HG02943 (cell line): ENCODE measurements at regions not wholly inside any gene's neighbourhood (a gene's known extent, or its start where the extent isn't known, plus 50 kb on each side); places are given as distances from the start of the nearest gene placed in this dataset.

Source experiments
- ATAC-seq: cut with Tn5 transposase; IDR thresholded peaks from one replicate; pipeline ENCODE4 v1.9.1; 2021; ENCODE audit warnings: mild to moderate bottlenecking, low read depth, moderate library complexity; ENCODE audit not compliant: unreplicated experiment

- no peak for ATAC-seq
Measured at GRCh38 chr9:89787595-89787994, 182.8 kb downstream of the GADD45G start.

DNA sequence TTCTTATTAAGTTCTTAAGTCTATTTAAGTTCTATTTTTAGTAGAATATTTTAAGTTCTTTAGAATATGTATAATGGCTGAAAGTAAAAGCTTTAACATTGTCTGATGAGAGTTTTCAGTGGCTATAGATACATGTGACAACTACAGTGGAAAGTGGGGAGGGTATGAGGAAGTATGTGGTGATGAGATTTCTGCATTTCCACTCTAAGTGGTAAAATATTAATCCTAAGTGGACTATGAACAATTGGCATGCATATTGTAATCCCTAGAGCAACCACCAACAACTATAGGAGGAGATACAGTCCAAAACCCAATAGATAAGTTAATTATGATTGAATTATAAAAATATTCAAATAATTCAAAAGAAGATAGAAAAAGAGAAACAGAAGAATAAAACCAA, 183.6 kb downstream of the GADD45G start:
- no peak for ATAC-seq

DNA sequence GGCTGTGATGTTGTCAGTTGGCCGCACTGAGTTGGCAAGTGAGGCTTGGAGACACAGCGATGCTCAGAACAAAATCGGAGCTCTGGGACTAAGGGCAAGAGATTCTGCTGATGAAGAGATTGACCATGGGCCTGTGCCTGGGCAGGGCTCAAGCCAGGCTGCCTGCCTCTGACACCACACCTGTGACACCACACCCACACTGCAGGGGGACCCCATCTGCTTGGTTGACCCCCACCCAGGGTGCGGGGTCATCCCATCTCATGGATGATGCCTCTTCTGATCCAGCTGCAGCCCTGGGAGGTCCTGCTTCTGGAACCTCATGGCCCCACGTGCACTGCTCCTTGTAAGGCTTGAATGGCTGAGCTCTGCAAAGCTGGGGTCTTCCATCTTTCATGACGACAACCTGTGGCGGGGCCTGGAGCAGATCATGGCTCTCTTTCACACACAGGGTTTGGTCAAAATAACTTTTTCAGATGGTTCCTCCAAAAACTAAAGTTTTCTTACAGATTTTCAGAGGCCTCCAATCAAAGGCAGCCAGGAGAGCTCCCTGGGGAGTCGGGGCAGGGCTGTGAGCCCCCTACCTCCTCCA, 185.2 kb downstream of the GADD45G start:
- no peak for ATAC-seq

GRCh38 chr9:89790542-89791109, 185.8 kb downstream of the GADD45G start:
- no peak for ATAC-seq

DNA sequence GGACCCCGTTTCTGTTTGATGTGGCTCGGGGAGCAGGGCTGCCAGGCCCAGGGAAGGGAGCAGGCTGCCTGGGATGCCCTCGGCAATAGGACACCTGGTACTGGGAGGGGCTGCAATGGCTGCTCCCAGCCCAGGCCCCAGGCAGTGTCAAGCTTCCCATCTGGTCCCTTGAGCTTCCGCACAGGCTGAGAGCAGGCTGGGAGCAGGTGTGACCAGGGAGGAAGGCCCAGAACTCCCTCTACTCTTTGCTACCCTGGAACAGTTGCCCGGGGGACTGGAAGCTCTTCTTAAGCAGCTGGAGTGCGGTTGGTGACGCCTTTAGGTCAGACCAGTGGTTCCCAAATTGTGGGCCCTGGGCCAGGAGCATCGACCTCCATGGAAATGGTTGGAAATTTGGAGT, 186.9 kb downstream of the GADD45G start:
- no peak for ATAC-seq

DNA sequence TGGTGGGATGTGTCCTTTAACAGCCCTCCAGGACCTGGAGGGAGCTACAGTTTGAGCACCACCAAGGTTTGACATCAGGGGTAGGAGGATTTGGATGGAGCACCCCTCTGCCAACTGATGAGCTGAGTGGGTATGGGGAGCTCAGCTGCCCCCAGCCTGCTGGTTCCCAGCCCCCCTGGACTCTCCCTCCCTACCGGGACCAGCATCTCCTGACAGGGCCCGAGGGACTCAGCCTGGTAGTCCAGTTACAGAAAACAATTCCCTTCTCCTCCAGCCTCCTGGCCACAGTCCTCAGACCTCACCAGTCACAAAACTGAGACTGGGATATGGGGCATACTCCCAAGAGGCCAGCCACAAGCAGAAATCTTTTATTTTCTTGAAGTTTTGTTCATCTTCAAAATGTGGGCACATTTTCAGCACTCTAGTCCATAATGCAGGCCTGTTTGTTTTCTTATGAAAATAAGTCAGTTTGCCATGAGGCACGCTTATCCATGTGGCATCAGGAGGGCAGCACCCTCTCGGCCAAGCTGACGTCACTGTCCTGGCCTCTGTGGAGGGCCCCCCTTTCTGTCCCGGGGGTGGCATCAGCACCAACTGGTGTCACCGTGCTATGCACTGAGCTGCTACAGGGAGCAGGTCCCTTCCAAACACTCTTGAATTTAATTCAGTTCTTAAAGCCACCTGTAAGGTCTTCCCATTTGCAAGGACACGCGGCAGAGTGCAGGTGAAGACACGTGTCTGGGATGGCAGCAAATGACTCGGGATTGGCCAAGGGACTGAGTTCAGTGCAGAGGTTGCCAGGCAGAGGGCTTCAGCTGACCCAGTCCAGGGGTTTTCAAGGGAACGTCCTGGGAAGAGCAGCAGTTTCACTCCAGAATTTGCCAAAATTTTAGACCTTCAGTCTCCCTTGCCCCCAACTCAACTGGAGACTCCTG, 187.6 kb downstream of the GADD45G start:
- ATAC-seq = no peak

GRCh38 chr9:89793124-89793495, 188.3 kb downstream of the GADD45G start:
- no peak for ATAC-seq

GRCh38 chr9:89793551-89793950, 188.7 kb downstream of the GADD45G start:
- no peak for ATAC-seq

GRCh38 chr9:89794918-89795317, 190.1 kb downstream of the GADD45G start:
- no peak for ATAC-seq

DNA sequence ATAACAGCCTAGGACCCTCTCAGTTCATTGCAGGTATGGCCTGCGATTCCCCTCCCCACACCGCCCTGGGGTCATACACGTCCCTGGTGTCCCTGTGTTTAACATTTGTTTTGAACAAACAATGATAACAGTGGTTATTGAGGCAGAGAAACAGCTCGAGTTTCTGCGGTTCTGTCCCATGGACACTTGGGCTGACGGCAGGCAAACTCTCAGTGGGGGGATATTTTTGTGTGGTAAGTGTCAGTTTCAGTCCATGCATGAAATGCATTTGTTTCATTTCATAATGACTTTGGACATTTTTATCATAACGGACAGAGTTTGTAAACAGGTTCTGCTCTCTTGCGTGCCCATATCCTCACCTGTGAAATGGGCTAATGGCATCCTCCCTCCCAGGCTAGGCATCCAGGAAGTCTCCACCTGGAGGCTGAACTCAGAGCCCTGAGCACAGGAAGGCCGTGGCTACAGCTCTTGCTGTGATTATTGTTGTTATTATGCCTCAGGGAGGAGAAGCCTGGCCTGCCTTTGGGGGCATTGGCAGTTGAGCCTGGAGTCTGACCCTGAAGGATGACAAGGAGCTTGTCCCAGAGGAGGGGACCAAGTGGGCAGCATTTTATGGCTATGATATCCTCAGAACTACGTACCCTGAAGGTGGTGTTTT, 190.9 kb downstream of the GADD45G start:
- ATAC-seq = no peak

DNA sequence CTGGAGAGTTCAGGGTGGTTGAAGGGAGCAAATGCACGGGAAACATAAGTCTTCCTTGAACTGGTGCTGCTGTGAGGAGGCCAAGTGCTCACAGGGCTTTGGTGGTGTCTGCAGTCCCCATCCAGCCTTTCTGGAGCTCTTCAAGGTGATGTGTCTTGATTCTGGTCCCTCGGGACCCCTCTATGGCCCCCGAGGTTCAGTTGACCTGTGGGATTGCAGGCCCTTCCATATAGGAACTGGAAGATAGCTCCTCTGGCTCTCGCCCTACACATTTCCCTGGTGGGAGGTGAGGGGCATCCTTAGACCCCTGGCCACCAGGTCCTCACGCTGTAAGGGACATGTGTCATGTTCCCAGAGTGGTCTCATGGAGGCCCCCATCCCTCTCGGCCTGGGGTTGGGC, 191.8 kb downstream of the GADD45G start:
- no peak for ATAC-seq

- ATAC-seq = no peak
Measured at GRCh38 chr9:89797255-89797654, 192.4 kb downstream of the GADD45G start.

- ATAC-seq = no peak
Measured at GRCh38 chr9:89797937-89798455, 193.2 kb downstream of the GADD45G start.

DNA sequence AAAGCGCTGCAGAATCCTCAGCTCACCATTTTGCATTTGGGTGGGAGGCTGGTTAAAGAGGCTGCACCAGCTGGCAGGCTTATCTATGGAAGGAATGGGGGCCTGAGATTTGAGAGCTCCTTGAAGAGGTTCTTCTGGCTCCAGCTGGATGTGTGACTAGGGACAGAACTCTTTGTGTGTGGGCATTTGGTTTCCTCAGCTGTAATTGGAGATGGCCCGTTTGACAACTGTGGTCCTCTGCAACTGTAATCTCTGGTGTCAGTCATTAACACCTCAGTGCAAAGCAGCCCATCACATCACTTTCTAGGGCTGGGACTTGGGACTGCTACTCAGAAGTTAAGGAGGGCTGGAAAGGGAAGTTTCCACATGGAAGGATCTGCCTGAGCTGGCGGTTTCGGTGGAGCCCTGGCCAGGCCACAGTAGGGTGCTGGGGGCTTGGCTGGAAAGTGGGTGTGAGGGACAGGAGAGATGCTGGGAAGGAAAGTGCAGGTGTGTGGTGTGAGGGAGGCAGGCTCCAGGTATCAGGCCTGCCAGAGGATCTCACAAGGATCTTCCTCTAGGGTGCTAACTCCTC, 193.8 kb downstream of the GADD45G start:
- ATAC-seq = no peak

GRCh38 chr9:89799221-89799620, 194.4 kb downstream of the GADD45G start:
- ATAC-seq = no peak

DNA sequence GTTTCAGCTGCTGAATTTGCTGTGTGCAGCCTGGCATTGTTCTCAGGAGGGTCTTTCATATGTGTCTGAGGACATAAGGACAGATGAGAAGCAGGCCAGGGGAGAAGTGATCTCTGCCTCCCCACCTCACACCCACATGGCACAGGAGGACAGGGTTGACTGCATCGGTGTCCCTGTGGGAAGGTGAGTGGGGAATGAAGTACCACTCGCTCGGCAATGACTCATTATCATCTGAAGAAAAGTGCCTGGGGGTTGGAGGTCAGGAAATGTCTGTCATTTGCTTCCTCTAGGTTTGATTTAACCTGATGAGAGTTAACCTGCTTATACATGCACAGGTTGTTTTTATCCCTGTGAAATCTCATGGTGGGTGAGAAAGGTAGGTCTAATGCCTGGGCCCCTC, 195.0 kb downstream of the GADD45G start:
- ATAC-seq = no peak

- ATAC-seq = no peak
Measured at GRCh38 chr9:89801341-89801740, 196.5 kb downstream of the GADD45G start.

GRCh38 chr9:89801742-89802670, 197.2 kb downstream of the GADD45G start:
- ATAC-seq = no peak

GRCh38 chr9:89802781-89803355, 198.1 kb downstream of the GADD45G start:
- ATAC-seq = no peak
